KMS-11 (cell line): ENCODE measurements at regions not wholly inside any gene's neighbourhood (a gene's known extent, or its start where the extent isn't known, plus 50 kb on each side); places are given as distances from the start of the nearest gene placed in this dataset.

Source experiments
- H2AFZ ChIP-seq: fragments of 200-600 bp; sonication (generic); 2 replicates; pipeline ENCODE4 v1.6.1; 2016; ENCODE audit warnings: antibody characterized with exemption, mixed run types, low read depth
- H3K27ac ChIP-seq: fragments of 200-600 bp; sonication (generic); 2 replicates; pipeline ENCODE4 v1.6.1; 2016; ENCODE audit warnings: mild to moderate bottlenecking, mixed run types
- H3K27me3 ChIP-seq: fragments of 200-600 bp; sonication (generic); 2 replicates; pipeline ENCODE4 v1.6.1; 2017; ENCODE audit warnings: mild to moderate bottlenecking, low read depth, mixed run types, moderate library complexity; ENCODE audit not compliant: insufficient read depth
- H3K36me3 ChIP-seq: fragments of 200-600 bp; sonication (generic); 2 replicates; pipeline ENCODE4 v1.6.1; 2017; ENCODE audit warnings: mild to moderate bottlenecking, mixed run types; ENCODE audit not compliant: insufficient read depth
- H3K4me1 ChIP-seq: fragments of 200-600 bp; sonication (generic); 2 replicates; pipeline ENCODE4 v1.6.1; 2016; ENCODE audit warnings: mild to moderate bottlenecking, low read depth, mixed run types; ENCODE audit not compliant: poor library complexity, severe bottlenecking
- H3K4me2 ChIP-seq: fragments of 200-600 bp; sonication (generic); 2 replicates; pipeline ENCODE4 v1.7.0; 2016; ENCODE audit warnings: mild to moderate bottlenecking, mixed run types
- H3K4me3 ChIP-seq: fragments of 200-600 bp; sonication (generic); IDR thresholded peaks from 2 replicates; pipeline ENCODE4 v1.6.1; 2017; ENCODE audit warnings: low read depth, low read length, mixed read lengths; ENCODE audit not compliant: insufficient read depth
- H3K79me2 ChIP-seq: fragments of 200-600 bp; sonication (generic); 2 replicates; pipeline ENCODE4 v1.6.1; 2016; ENCODE audit warnings: low read depth, mixed run types; ENCODE audit not compliant: insufficient read depth
- H3K9ac ChIP-seq: fragments of 200-600 bp; sonication (generic); 2 replicates; pipeline ENCODE4 v1.6.1; 2016; ENCODE audit warnings: mild to moderate bottlenecking, mixed run types
- H4K20me1 ChIP-seq: fragments of 200-600 bp; sonication (generic); 2 replicates; pipeline ENCODE4 v1.6.1; 2016; ENCODE audit warnings: mild to moderate bottlenecking, mixed run types; ENCODE audit not compliant: insufficient read depth
- CTCF ChIP-seq: fragments of 200-600 bp; sonication (generic); conservative IDR thresholded peaks from 2 replicates; pipeline ENCODE4 v1.6.1; 2017; ENCODE audit warnings: low read depth, mild to moderate bottlenecking, antibody characterized with exemption, low read length, moderate library complexity, mixed read lengths

GRCh38 chr6:33964387-33964786 is 160.6 kb upstream of the MLN start:
- H3K4me1 ChIP-seq = no peaks in the 10 kb centered on the region
- H3K79me2 ChIP-seq = no peaks in the 10 kb centered on the region
- no peak overlapping the region for H3K9ac ChIP-seq
- no peak overlapping the region for H3K27ac ChIP-seq
- H3K36me3 ChIP-seq = no peaks in the 10 kb centered on the region
- H3K27me3 ChIP-seq = peaks cover 72% of the 10 kb centered on the region
- no peak overlapping the region for H3K4me2 ChIP-seq
- no peak overlapping the region for H2AFZ ChIP-seq
- H3K4me3 ChIP-seq = no peak overlapping the region
- TF ChIP-seq CTCF = no peak
- H4K20me1 ChIP-seq = no peaks in the 10 kb centered on the region

DNA sequence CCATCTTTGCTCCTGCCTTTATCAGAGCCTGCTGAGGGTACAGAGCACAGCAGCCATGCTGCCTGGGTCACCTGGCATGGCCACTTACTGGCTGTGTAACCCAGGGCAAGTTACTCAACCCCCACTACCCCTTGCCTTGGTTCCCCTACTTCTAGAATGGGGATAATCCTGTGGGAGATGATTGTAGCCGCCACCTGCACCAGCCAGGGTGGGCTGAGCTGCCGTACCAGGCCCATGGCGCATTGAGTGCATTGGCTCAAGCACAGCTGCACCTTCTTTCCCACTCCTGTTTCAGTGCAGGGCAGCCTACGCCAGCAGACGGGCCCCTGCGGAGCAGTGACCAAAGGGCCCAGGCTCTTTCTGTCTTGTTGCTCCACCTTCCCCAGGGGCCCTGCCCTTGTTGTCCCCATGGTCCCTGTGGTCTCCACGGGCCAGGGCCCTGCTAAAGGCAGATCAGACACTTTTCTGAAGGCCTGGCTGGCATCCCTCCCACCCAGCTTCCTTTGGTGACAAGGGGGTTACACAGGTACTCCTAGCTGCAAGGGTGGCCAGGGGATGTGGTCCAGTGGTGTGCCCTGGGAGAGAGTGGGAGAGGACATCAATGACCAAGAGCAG is 159.4 kb upstream of the MLN start:
- H4K20me1 ChIP-seq = no peaks in the 10 kb centered on the region
- no peaks in the 10 kb centered on the region for H3K4me1 ChIP-seq
- no peak overlapping the region for H3K27ac ChIP-seq
- H3K27me3 ChIP-seq = peaks cover 66% of the 10 kb centered on the region
- no peak overlapping the region for H3K9ac ChIP-seq
- H2AFZ ChIP-seq = no peak overlapping the region
- no peak for TF ChIP-seq CTCF
- H3K36me3 ChIP-seq = no peaks in the 10 kb centered on the region
- H3K4me3 ChIP-seq = no peak overlapping the region
- no peak overlapping the region for H3K4me2 ChIP-seq
- no peaks in the 10 kb centered on the region for H3K79me2 ChIP-seq

DNA sequence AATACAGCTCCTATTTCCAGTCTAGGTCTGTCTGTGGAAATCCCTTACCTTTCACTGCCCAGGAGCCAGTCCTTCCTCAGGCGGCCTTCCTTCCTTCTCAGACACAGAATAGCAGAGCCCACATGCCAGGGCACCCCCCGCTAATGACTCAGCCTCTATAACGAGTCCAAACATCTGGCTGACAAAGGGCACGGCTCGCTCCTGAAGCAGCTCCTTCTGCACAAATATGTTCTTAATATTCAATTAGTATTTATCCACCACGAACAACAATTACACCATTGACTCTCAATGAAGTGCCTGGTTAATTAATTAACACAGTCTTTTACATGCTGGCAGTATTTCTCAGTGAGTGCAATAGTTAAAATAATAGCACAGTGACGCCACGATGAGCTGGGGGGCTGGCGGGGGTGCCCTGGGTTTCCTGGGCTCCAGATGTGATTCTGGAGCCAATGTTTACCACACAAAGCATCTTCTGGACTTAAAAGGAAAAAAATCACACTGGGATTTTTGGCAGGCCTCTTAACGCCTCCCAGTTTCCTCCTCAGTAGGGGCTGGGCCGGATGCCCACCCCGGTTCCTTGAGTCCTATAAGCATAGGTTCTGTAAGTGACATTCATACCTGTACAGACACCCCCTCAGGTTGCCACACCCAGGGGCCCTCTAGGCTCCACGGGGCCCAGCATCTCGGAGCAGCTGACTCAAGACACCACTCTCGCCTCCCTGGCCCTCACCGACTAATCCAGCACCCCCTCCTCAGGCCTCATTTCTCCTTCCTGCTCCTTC is 158.6 kb upstream of the MLN start:
- Histone ChIP-seq H3K4me2 (no peak overlapping the region), H4K20me1 (no peaks in the 10 kb centered on the region), H3K36me3 (no peaks in the 10 kb centered on the region), H3K9ac (no peak overlapping the region), H3K79me2 (no peaks in the 10 kb centered on the region), H3K27me3 (peaks cover 61% of the 10 kb centered on the region), H2AFZ (no peak overlapping the region), H3K27ac (no peak overlapping the region), H3K4me3 (no peak overlapping the region), H3K4me1 (no peaks in the 10 kb centered on the region)
- TF ChIP-seq CTCF = no peak

DNA sequence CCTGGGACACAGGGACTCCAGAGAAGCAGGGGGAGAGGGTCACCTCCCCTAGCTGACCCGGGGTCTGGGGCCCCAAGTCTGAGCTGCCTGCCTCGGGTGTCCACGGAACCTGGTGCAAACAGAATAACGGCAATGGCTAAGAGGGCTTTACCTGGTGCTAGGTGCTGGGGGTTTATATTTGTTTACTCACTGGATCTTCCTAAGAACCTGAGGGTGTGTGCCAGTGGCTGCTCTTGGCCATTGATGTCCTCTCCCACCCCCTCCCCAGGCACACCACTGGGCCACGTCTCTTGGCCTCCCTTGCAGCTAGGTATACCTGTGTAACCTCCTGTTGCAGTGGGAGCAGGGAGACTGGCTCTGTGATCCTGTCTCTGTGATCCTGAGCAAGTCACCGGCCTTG is 157.9 kb upstream of the MLN start:
- H4K20me1 ChIP-seq = no peaks in the 10 kb centered on the region
- H3K4me1 ChIP-seq = no peaks in the 10 kb centered on the region
- H3K9ac ChIP-seq = no peak overlapping the region
- no peaks in the 10 kb centered on the region for H3K79me2 ChIP-seq
- no peak overlapping the region for H3K4me3 ChIP-seq
- H3K27me3 ChIP-seq = peaks cover 59% of the 10 kb centered on the region
- H2AFZ ChIP-seq = no peak overlapping the region
- H3K27ac ChIP-seq = no peak overlapping the region
- H3K36me3 ChIP-seq = no peaks in the 10 kb centered on the region
- H3K4me2 ChIP-seq = no peak overlapping the region
- no peak for TF ChIP-seq CTCF
